CD14-positive monocyte (primary cell): ENCODE measurements at regions not wholly inside any gene's neighbourhood (a gene's known extent, or its start where the extent isn't known, plus 50 kb on each side); places are given as distances from the start of the nearest gene placed in this dataset.
A peak's percentile ranks its signal among the peaks of the same experiment; 100 is the strongest.

Experiments used
- DNase-seq, 3 donors: peaks; one replicate each; pipeline ENCODE4 v3.0.0-alpha.2; 2011 to 2022
- H2AFZ ChIP-seq: 2 replicates; pipeline ENCODE4 v1.6.0; 2012; ENCODE audit warnings: mild to moderate bottlenecking, low read depth, low read length, inconsistent platforms; ENCODE audit not compliant: insufficient read depth, poor library complexity, severe bottlenecking
- H3K27ac ChIP-seq, 2 donors: 1 replicate in 1 of 2; 2 replicates in 1 of 2; pipeline ENCODE4 v1.5.1; 2012 to 2013; ENCODE audit warnings: low read length in 2 of 2, control low read depth in 1 of 2, inconsistent platforms in 1 of 2, low read depth in 1 of 2, mild to moderate bottlenecking in 1 of 2
- H3K27me3 ChIP-seq, 2 donors: one replicate each; pipeline versions ENCODE4 v1.6.0 to v1.6.1; 2011 to 2013; ENCODE audit warnings: low read length in 2 of 2; ENCODE audit not compliant: control insufficient read depth in 2 of 2, insufficient read depth in 2 of 2
- H3K36me3 ChIP-seq, 2 donors: replicated peaks in 1 of 2; 1 replicate in 1 of 2; 2 replicates in 1 of 2; pipeline versions ENCODE4 v1.5.1 to v1.6.1; 2012 to 2013; ENCODE audit warnings: low read length in 2 of 2, control low read depth in 1 of 2, inconsistent platforms in 1 of 2, mild to moderate bottlenecking in 1 of 2; ENCODE audit not compliant: insufficient read depth in 2 of 2, control insufficient read depth in 1 of 2
- H3K4me1 ChIP-seq, 2 donors: 1 replicate in 1 of 2; 2 replicates in 1 of 2; pipeline versions ENCODE4 v1.5.1 to v1.6.1; 2012 to 2013; ENCODE audit warnings: low read length in 2 of 2, control low read depth in 1 of 2, inconsistent platforms in 1 of 2, mild to moderate bottlenecking in 1 of 2, moderate library complexity in 1 of 2; ENCODE audit not compliant: insufficient read depth in 2 of 2, control insufficient read depth in 1 of 2
- H3K4me2 ChIP-seq: replicated peaks from 2 replicates; pipeline ENCODE3; 2012; ENCODE audit warnings: low read length, moderate library complexity, mild to moderate bottlenecking; ENCODE audit not compliant: poor library complexity, severe bottlenecking; ENCODE audit errors: extremely low read depth
- H3K4me3 ChIP-seq, 3 experiments: fragments of 200-600 bp in 1 of 3; sonication (generic) in 1 of 3; replicated peaks in 1 of 3; 1 replicate in 2 of 3; 2 replicates in 1 of 3; pipeline ENCODE4 v1.5.1; 2011 to 2013; ENCODE audit warnings: low read length in 3 of 3, mild to moderate bottlenecking in 3 of 3, control low read depth in 2 of 3, low read depth in 2 of 3, inconsistent platforms in 1 of 3, moderate library complexity in 1 of 3
- H3K79me2 ChIP-seq: 2 replicates; pipeline ENCODE4 v1.6.0; 2012; ENCODE audit warnings: mild to moderate bottlenecking, control low read depth, inconsistent platforms, low read length, moderate library complexity; ENCODE audit not compliant: insufficient read depth
- H3K9ac ChIP-seq: 2 replicates; pipeline ENCODE4 v1.6.0; 2017; ENCODE audit warnings: low read length, mild to moderate bottlenecking; ENCODE audit not compliant: insufficient read depth, poor library complexity, severe bottlenecking
- H3K9me3 ChIP-seq, 2 donors: replicated peaks in 1 of 2; 1 replicate in 1 of 2; 2 replicates in 1 of 2; pipeline versions ENCODE4 v1.5.1 to v1.6.1; 2012 to 2013; ENCODE audit warnings: low read length in 2 of 2, control low read depth in 1 of 2; ENCODE audit not compliant: control insufficient read depth in 1 of 2, insufficient read depth in 1 of 2
- H4K20me1 ChIP-seq: 2 replicates; pipeline ENCODE4 v1.6.0; 2012; ENCODE audit warnings: mild to moderate bottlenecking, low read length, control low read depth, moderate library complexity; ENCODE audit not compliant: insufficient read depth
- H3K27ac Mint-ChIP-seq, 7 donors: one replicate each; pipeline ENCODE4 v1.8.0; 2020; ENCODE audit warnings: mild to moderate bottlenecking in 7 of 7, mixed read lengths in 7 of 7, moderate library complexity in 6 of 7, inconsistent platforms in 2 of 7
- H3K27me3 Mint-ChIP-seq, 3 donors: one replicate each; pipeline ENCODE4 v1.8.0; 2021 to 2022; ENCODE audit warnings: low read depth in 3 of 3, mild to moderate bottlenecking in 3 of 3, mixed read lengths in 3 of 3, moderate library complexity in 3 of 3, inconsistent platforms in 1 of 3
- H3K36me3 Mint-ChIP-seq, 2 donors: one replicate each; pipeline ENCODE4 v1.8.0; 2020; ENCODE audit warnings: mixed read lengths in 2 of 2, inconsistent platforms in 1 of 2, mild to moderate bottlenecking in 1 of 2
- H3K4me1 Mint-ChIP-seq: one replicate; pipeline ENCODE4 v1.8.0; 2020; ENCODE audit warnings: mild to moderate bottlenecking, mixed read lengths
- H3K4me3 Mint-ChIP-seq, 2 donors: one replicate each; pipeline ENCODE4 v1.8.0; 2020; ENCODE audit warnings: mild to moderate bottlenecking in 2 of 2, mixed read lengths in 2 of 2, moderate library complexity in 1 of 2
- H3K9me3 Mint-ChIP-seq, 7 donors: one replicate each; pipeline ENCODE4 v1.8.0; 2020 to 2022; ENCODE audit warnings: mixed read lengths in 7 of 7, mild to moderate bottlenecking in 6 of 7, moderate library complexity in 6 of 7, inconsistent platforms in 2 of 7
- WGBS: methylation state at CpG from one replicate; pipeline ENCODE4 v1.1.5; 2013; ENCODE audit warnings: missing lambda C conversion rate; ENCODE audit not compliant: insufficient coverage; 5-methylcytosine and 5-hydroxymethylcytosine counted together
- intact Hi-C, 2 donors: fragments of 100-400 bp; cut with micrococcal nuclease; formaldehyde crosslinking; loops; one replicate each; pipeline versions ENCODE4 v1.15.0 to v1.15.1; 2023
- TF ChIP-seq, protein P1 (sequence below): fragments of 200-600 bp; IDR thresholded peaks from one replicate; pipeline ENCODE4 v1.8.0; 2022; ENCODE audit warnings: antibody characterized with exemption, mild to moderate bottlenecking

DNA sequence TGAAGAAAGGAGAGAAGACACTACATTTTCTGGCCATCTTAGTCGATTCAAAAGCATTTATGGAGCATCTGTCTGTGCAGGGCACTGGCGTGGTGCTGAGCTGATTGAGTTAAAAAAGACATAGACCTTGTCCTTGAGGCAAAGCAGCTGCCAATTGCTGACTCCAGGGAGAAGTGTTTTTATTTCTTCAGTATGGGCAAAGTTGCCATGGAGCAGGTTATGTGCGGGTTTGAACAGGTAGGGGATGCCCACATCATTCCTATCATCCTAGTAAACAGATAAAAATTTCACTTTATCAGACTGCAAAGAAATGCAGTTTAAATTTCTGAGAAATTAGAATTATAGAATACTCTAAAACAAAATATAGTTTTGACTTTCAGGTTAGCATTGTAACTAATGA, 125.8 kb downstream of the NUP35 start:
- H2AFZ ChIP-seq = no peak overlapping the region

DNA sequence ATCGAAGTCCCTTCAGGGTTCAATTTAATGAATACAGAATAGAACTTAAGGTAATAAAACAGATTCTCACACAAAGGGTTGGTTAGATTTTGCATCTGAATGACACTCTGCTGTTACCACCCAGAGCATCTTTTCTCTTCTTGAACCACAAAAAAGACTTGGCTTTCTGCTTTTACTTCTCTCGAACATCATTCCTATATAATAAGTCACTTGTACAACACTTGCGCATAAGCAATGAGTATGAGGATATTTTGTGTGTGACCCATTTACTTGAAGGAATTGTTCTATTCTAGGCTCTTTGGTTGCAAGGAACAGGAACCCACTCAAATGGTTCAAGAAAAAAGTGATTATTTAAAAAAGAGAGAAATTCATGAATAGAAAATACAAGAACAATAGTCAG, 126.2 kb downstream of the NUP35 start:
- peaks cover 0 to 2% (median 0%) of the 10 kb centered on the region in 3 donors for H3K27me3 Mint-ChIP-seq
- no peaks in the 10 kb centered on the region for H3K36me3 Mint-ChIP-seq
- Histone ChIP-seq H3K79me2 (no peaks in the 10 kb centered on the region), H3K4me2 (no peak overlapping the region), H2AFZ (no peak overlapping the region), H3K4me3 (no peak overlapping the region), H3K36me3 (no peaks in the 10 kb centered on the region), H3K9ac (no peak overlapping the region), H3K27ac (no peak overlapping the region), H3K27me3 (no peaks in the 10 kb centered on the region), H3K4me1 (no peaks in the 10 kb centered on the region), H3K9me3 (no peaks in the 10 kb centered on the region), H4K20me1 (no peaks in the 10 kb centered on the region)
- no peaks in the 10 kb centered on the region for H3K9me3 Mint-ChIP-seq
- intact Hi-C loops = no loop called here
- DNase-seq = no peak
- H3K4me1 Mint-ChIP-seq = no peaks in the 10 kb centered on the region
- no CpG with 5 or more reads among the region's 3 CpGs for WGBS
- H3K4me3 Mint-ChIP-seq = no peak overlapping the region
- TF ChIP-seq, protein P1, sequence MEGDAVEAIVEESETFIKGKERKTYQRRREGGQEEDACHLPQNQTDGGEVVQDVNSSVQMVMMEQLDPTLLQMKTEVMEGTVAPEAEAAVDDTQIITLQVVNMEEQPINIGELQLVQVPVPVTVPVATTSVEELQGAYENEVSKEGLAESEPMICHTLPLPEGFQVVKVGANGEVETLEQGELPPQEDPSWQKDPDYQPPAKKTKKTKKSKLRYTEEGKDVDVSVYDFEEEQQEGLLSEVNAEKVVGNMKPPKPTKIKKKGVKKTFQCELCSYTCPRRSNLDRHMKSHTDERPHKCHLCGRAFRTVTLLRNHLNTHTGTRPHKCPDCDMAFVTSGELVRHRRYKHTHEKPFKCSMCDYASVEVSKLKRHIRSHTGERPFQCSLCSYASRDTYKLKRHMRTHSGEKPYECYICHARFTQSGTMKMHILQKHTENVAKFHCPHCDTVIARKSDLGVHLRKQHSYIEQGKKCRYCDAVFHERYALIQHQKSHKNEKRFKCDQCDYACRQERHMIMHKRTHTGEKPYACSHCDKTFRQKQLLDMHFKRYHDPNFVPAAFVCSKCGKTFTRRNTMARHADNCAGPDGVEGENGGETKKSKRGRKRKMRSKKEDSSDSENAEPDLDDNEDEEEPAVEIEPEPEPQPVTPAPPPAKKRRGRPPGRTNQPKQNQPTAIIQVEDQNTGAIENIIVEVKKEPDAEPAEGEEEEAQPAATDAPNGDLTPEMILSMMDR = no peak
- no peak overlapping the region for H3K27ac Mint-ChIP-seq

More for the DNA sequence above, 125.8 kb downstream of the NUP35 start:
- no peak overlapping the region for H3K27ac ChIP-seq
- Mint-ChIP-seq H3K36me3 (no peaks in the 10 kb centered on the region), H3K4me3 (no peak overlapping the region), H3K9me3 (no peaks in the 10 kb centered on the region), H3K4me1 (no peaks in the 10 kb centered on the region), H3K27me3 (peaks cover 0 to 2% (median 0%) of the 10 kb centered on the region in 3 donors), H3K27ac (peak overlapping the region in 1 of 7 donors; percentile 36)
- H3K4me1 ChIP-seq = no peaks in the 10 kb centered on the region
- no CpG with 5 or more reads among the region's 3 CpGs for WGBS
- no peaks in the 10 kb centered on the region for H3K36me3 ChIP-seq
- H4K20me1 ChIP-seq = no peaks in the 10 kb centered on the region
- intact Hi-C loops = no loop called here
- no peak for DNase-seq
- H3K4me3 ChIP-seq = no peak overlapping the region
- H3K9ac ChIP-seq = no peak overlapping the region
- H3K27me3 ChIP-seq = no peaks in the 10 kb centered on the region
- H3K79me2 ChIP-seq = no peaks in the 10 kb centered on the region
- H3K9me3 ChIP-seq = no peaks in the 10 kb centered on the region
- TF ChIP-seq, protein P1 = no peak
- H3K4me2 ChIP-seq = no peak overlapping the region
